ENCODE measurements at regions not wholly inside any gene's neighbourhood (a gene's known extent, or its start where the extent isn't known, plus 50 kb on each side); places are given as distances from the start of the nearest gene placed in this dataset.

- Histone ChIP-seq H2AFZ (ENCODE audit: low read length) (no peak overlapping the region), H3K4me2 (ENCODE audit: low read depth, low read length, poor library complexity, severe bottlenecking) (no peak overlapping the region), H3K79me2 (ENCODE audit: insufficient read depth, low read length) (no peaks in the 10 kb centered on the region), H3K9me3 (ENCODE audit: insufficient read depth, low read depth, low read length) (no peaks in the 10 kb centered on the region), H3F3A (ENCODE audit: low read depth) (no peaks in the 10 kb centered on the region), H3K9me2 (replicated peaks; ENCODE audit: low read depth, low read length) (no peaks in the 10 kb centered on the region), H3K36me3 (ENCODE audit: insufficient read depth, low read length) (no peaks in the 10 kb centered on the region), H3K27me3 (ENCODE audit: insufficient read depth, low read length, poor library complexity, severe bottlenecking) (no peaks in the 10 kb centered on the region), H3K4me3 (ENCODE audit: low read length, poor library complexity, severe bottlenecking) (no peak overlapping the region), H3K9ac (ENCODE audit: low read depth, low read length, poor library complexity, severe bottlenecking) (no peak overlapping the region), H4K20me1 (ENCODE audit: insufficient read depth, low read length, poor library complexity, severe bottlenecking) (no peaks in the 10 kb centered on the region), H3K4me1 (ENCODE audit: insufficient read depth, low read length, poor library complexity, severe bottlenecking) (no peaks in the 10 kb centered on the region)
- TF ChIP-seq, protein P1, sequence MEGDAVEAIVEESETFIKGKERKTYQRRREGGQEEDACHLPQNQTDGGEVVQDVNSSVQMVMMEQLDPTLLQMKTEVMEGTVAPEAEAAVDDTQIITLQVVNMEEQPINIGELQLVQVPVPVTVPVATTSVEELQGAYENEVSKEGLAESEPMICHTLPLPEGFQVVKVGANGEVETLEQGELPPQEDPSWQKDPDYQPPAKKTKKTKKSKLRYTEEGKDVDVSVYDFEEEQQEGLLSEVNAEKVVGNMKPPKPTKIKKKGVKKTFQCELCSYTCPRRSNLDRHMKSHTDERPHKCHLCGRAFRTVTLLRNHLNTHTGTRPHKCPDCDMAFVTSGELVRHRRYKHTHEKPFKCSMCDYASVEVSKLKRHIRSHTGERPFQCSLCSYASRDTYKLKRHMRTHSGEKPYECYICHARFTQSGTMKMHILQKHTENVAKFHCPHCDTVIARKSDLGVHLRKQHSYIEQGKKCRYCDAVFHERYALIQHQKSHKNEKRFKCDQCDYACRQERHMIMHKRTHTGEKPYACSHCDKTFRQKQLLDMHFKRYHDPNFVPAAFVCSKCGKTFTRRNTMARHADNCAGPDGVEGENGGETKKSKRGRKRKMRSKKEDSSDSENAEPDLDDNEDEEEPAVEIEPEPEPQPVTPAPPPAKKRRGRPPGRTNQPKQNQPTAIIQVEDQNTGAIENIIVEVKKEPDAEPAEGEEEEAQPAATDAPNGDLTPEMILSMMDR (conservative IDR thresholded peaks at IDR 0.05; ENCODE audit: low read length), result no peak
- no peak for TF ChIP-seq EZH2phosphoT487 (IDR thresholded peaks at IDR 0.05; ENCODE audit: borderline replicate concordance)
Measured at GRCh38 chr4:75338352-75338880, 175.8 kb downstream of the RCHY1 start.

DNA sequence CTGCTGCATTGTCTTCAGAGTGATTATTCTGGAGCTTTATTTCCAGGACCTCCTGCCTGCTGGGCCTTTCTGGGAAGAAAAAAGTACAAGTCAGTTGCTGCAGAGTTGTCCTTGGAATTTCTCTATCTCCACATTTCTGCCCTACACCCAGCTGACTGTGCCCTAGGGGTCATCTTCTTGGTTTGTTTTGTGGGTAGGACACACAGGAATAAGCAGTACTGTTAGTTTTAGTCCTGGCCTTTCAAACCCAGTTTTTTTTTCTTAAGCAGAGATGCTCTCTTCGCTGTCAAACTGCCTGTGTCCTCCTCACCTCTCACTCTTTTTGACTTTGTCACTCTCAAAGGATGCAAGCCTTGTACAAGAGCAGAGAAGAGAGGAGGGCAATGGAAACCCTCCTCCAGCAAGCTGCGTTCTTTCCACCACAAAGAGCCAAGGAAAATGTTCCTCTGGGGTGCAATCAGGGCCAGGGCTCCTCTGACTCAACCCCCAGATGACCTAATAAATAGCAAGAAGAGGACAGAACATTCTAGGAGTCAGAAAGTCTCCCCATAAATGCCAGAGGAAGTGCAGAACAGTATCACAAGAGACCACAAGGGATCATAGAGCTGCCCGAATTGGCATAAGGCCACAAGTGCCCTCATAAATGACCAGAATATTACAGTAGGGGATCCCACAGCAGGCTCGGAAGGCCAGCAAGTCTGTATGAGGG lies 186.2 kb downstream of the RCHY1 start:
- Histone ChIP-seq H3K9ac (ENCODE audit: low read depth, low read length, poor library complexity, severe bottlenecking) (no peak overlapping the region), H3K4me3 (ENCODE audit: low read length, poor library complexity, severe bottlenecking) (no peak overlapping the region), H3K4me2 (ENCODE audit: low read depth, low read length, poor library complexity, severe bottlenecking) (no peak overlapping the region), H3K9me2 (replicated peaks; ENCODE audit: low read depth, low read length) (no peaks in the 10 kb centered on the region), H4K20me1 (ENCODE audit: insufficient read depth, low read length, poor library complexity, severe bottlenecking) (no peaks in the 10 kb centered on the region), H3K27me3 (ENCODE audit: insufficient read depth, low read length, poor library complexity, severe bottlenecking) (no peaks in the 10 kb centered on the region), H2AFZ (ENCODE audit: low read length) (no peak overlapping the region), H3K4me1 (ENCODE audit: insufficient read depth, low read length, poor library complexity, severe bottlenecking) (no peaks in the 10 kb centered on the region), H3K36me3 (ENCODE audit: insufficient read depth, low read length) (no peaks in the 10 kb centered on the region), H3K9me3 (ENCODE audit: insufficient read depth, low read depth, low read length) (no peaks in the 10 kb centered on the region), H3K79me2 (ENCODE audit: insufficient read depth, low read length) (no peaks in the 10 kb centered on the region), H3F3A (ENCODE audit: low read depth) (no peaks in the 10 kb centered on the region)
- no peak for TF ChIP-seq EZH2phosphoT487 (IDR thresholded peaks at IDR 0.05; ENCODE audit: borderline replicate concordance)
- TF ChIP-seq, protein P1 (conservative IDR thresholded peaks at IDR 0.05; ENCODE audit: low read length), result no peak

DNA sequence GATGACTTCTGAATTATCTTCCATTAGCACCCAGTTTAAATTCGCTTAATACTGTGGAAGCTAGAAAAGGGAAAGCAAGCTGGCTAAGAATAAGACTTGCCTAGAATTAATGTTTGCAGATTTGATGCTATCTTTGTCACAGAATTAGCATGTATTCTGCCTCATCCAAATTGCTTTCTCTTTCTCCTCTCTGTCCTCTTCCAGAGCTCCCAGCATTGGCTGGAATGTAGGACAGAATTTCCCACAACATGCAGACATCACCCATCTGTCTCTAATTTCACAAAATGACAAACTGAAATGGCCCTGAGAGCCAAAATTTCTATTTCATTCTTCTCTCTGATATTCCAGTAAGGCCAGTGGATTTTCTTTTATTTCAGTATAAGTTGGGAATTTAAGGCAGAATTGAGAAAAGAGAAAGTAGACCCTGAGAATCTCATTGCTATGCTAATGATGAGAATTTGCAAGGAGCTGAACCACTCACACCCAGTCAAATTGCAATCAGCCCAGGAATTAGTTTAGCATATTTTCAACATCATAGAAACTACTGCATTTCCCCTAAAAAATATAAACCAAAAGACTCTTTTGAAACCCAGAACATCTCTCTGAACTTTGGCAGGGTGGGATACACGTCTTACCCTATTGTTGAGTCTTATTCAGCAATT lies 188.8 kb downstream of the RCHY1 start:
- no peak overlapping the region for H3K9ac ChIP-seq (ENCODE audit: low read depth, low read length, poor library complexity, severe bottlenecking)
- TF ChIP-seq, protein P1 (conservative IDR thresholded peaks at IDR 0.05; ENCODE audit: low read length), result no peak
- TF ChIP-seq EZH2phosphoT487 (IDR thresholded peaks at IDR 0.05; ENCODE audit: borderline replicate concordance), result no peak
- H4K20me1 ChIP-seq (ENCODE audit: insufficient read depth, low read length, poor library complexity, severe bottlenecking), result no peaks in the 10 kb centered on the region
- no peaks in the 10 kb centered on the region for H3K79me2 ChIP-seq (ENCODE audit: insufficient read depth, low read length)
- no peak overlapping the region for H3K4me3 ChIP-seq (ENCODE audit: low read length, poor library complexity, severe bottlenecking)
- H3K4me1 ChIP-seq (ENCODE audit: insufficient read depth, low read length, poor library complexity, severe bottlenecking), result no peaks in the 10 kb centered on the region
- no peaks in the 10 kb centered on the region for H3K9me2 ChIP-seq (replicated peaks; ENCODE audit: low read depth, low read length)
- H3K36me3 ChIP-seq (ENCODE audit: insufficient read depth, low read length), result no peaks in the 10 kb centered on the region
- H3F3A ChIP-seq (ENCODE audit: low read depth), result no peaks in the 10 kb centered on the region
- H3K27me3 ChIP-seq (ENCODE audit: insufficient read depth, low read length, poor library complexity, severe bottlenecking), result no peaks in the 10 kb centered on the region
- H3K4me2 ChIP-seq (ENCODE audit: low read depth, low read length, poor library complexity, severe bottlenecking), result no peak overlapping the region
- no peak overlapping the region for H2AFZ ChIP-seq (ENCODE audit: low read length)
- H3K9me3 ChIP-seq (ENCODE audit: insufficient read depth, low read depth, low read length), result no peaks in the 10 kb centered on the region
